PC-3 (cell line): ENCODE measurements at regions not wholly inside any gene's neighbourhood (a gene's known extent, or its start where the extent isn't known, plus 50 kb on each side); places are given as distances from the start of the nearest gene placed in this dataset.

Source experiments
- ATAC-seq: fragments of 200-7000 bp; cut with Tn5 transposase; 2 replicates; pipeline ENCODE4 v1.9.1; 2020; ENCODE audit warnings: mild to moderate bottlenecking, moderate library complexity
- BruUV-seq: library from RNA; stranded (reverse); fragments of 400-500 nt; replicated peaks from 2 replicates; lab custom pipeline; 2021; lab: Mats Ljungman, UMichigan
- CTCF ChIA-PET: fragments of 300-600 bp; sonication (Branson Sonifier 250); formaldehyde crosslinking; loops from one replicate; lab custom pipeline; 2022; ENCODE audit warnings: antibody characterized with exemption; lab: Charles Lee
- POLR2A ChIA-PET: fragments of 300-600 bp; sonication (Branson Sonifier 250); formaldehyde crosslinking; loops from one replicate; lab custom pipeline; 2022; ENCODE audit warnings: antibody characterized with exemption; ENCODE audit not compliant: unreplicated experiment; lab: Charles Lee
- DNase-seq: peaks from one replicate; pipeline ENCODE4 v3.0.0-alpha.2; 2015
- H2AFZ ChIP-seq: fragments of 300-600 bp; sonication (generic); 2 replicates; pipeline ENCODE4 v1.6.0; 2016; ENCODE audit warnings: antibody characterized with exemption, low read length
- H3F3A ChIP-seq: fragments of 300-600 bp; sonication (generic); one replicate; pipeline ENCODE4 v1.6.0; 2017; ENCODE audit warnings: antibody characterized with exemption, low read length, control low read depth, mild to moderate bottlenecking; ENCODE audit not compliant: unreplicated experiment
- H3K27ac ChIP-seq: fragments of 300-600 bp; sonication (generic); 2 replicates; pipeline ENCODE4 v1.5.1; 2016; ENCODE audit warnings: mild to moderate bottlenecking, low read length
- H3K27me3 ChIP-seq: fragments of 300-600 bp; sonication (generic); 2 replicates; pipeline ENCODE4 v1.6.1; 2016; ENCODE audit warnings: low read length, mixed read lengths
- H3K36me3 ChIP-seq: fragments of 300-600 bp; sonication (generic); 2 replicates; pipeline ENCODE4 v1.6.1; 2016; ENCODE audit warnings: low read depth, mixed run types, low read length, mixed read lengths
- H3K4me1 ChIP-seq: fragments of 300-600 bp; sonication (generic); 2 replicates; pipeline ENCODE4 v1.5.1; 2016; ENCODE audit warnings: low read length; ENCODE audit not compliant: insufficient read depth
- H3K4me2 ChIP-seq: fragments of 300-600 bp; sonication (generic); 2 replicates; pipeline ENCODE4 v1.6.0; 2016; ENCODE audit warnings: low read length
- H3K4me3 ChIP-seq: fragments of 300-600 bp; sonication (generic); 2 replicates; pipeline ENCODE4 v1.5.1; 2016; ENCODE audit warnings: mild to moderate bottlenecking, low read length, mixed read lengths
- H3K79me2 ChIP-seq: fragments of 300-600 bp; sonication (generic); 2 replicates; pipeline ENCODE4 v1.6.1; 2017; ENCODE audit warnings: low read length, mixed read lengths
- H3K9ac ChIP-seq: fragments of 300-600 bp; sonication (generic); 2 replicates; pipeline ENCODE4 v1.6.0; 2016; ENCODE audit warnings: mild to moderate bottlenecking, low read length
- H3K9me2 ChIP-seq: fragments of 300-600 bp; sonication (generic); replicated peaks from 2 replicates; pipeline ENCODE4 v1.6.1; 2016; ENCODE audit warnings: mixed run types, low read length, mixed read lengths
- H3K9me3 ChIP-seq: fragments of 300-600 bp; sonication (generic); 2 replicates; pipeline ENCODE4 v1.6.1; 2016; ENCODE audit warnings: low read length, mixed read lengths
- H4K20me1 ChIP-seq: fragments of 300-600 bp; sonication (generic); 2 replicates; pipeline ENCODE4 v1.6.1; 2016; ENCODE audit warnings: low read length, mixed read lengths
- CTCF ChIP-seq: fragments of 300-600 bp; sonication (generic); conservative IDR thresholded peaks from 2 replicates; pipeline ENCODE4 v1.5.1; 2017; ENCODE audit warnings: antibody characterized with exemption, low read depth, mild to moderate bottlenecking, low read length
- EZH2 ChIP-seq: fragments of 300-600 bp; sonication (generic); IDR thresholded peaks from one replicate; pipeline ENCODE4 v1.6.1; 2017; ENCODE audit warnings: antibody characterized with exemption, mild to moderate bottlenecking, low read length; ENCODE audit not compliant: unreplicated experiment
- EZH2phosphoT487 ChIP-seq: fragments of 300-600 bp; sonication (generic); IDR thresholded peaks from 2 replicates; pipeline ENCODE4 v1.6.1; 2018; ENCODE audit warnings: mild to moderate bottlenecking, antibody characterized with exemption, low read length, borderline replicate concordance
- intact Hi-C: fragments of 100-400 bp; cut with micrococcal nuclease; formaldehyde crosslinking; loops from 2 replicates; pipeline ENCODE4 v1.9.0; 2023

DNA sequence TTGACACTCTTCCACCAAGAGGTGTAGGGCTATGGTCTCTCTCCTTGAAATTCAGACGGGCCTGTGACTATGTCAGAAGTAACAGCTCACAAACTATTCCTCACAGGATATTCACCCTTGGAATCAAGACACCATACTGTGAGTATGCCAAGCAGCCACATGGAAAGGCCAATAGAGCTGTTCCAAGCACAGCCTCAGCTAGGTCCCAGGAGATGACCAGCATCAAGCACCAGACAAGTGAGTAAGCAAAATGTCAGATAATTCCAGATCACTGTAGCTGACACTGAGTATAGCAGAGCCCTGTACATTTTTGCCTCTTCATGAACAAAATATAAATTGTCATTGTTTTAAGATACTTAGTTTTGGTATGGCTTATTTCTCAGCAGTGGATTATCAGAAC lies 88.1 kb upstream of the KCND2 start:
- no peaks in the 10 kb centered on the region for H3K79me2 ChIP-seq
- ChIA-PET CTCF (interaction anchor here (0.6 kb wide), 2 partner anchors 111 to 376 kb away, joined by 4 read pairs; no protein-coding TSS in a partner anchor), POLR2A (no interaction called here)
- no peaks in the 10 kb centered on the region for H3K9me2 ChIP-seq
- no peaks in the 10 kb centered on the region for H3F3A ChIP-seq
- H4K20me1 ChIP-seq = no peaks in the 10 kb centered on the region
- no peaks in the 10 kb centered on the region for H3K4me1 ChIP-seq
- H3K36me3 ChIP-seq = no peaks in the 10 kb centered on the region
- ATAC-seq (no peak), DNase-seq (no peak)
- H3K9ac ChIP-seq = no peak overlapping the region
- no peak overlapping the region for H3K4me2 ChIP-seq
- H3K4me3 ChIP-seq = no peak overlapping the region
- BruUV-seq = no TSS peak
- H2AFZ ChIP-seq = no peak overlapping the region
- no peaks in the 10 kb centered on the region for H3K27me3 ChIP-seq
- no peaks in the 10 kb centered on the region for H3K9me3 ChIP-seq
- intact Hi-C loops = no loop called here
- TF ChIP-seq CTCF (no peak), EZH2 (no peak), EZH2phosphoT487 (no peak)
- H3K27ac ChIP-seq = no peak overlapping the region

DNA sequence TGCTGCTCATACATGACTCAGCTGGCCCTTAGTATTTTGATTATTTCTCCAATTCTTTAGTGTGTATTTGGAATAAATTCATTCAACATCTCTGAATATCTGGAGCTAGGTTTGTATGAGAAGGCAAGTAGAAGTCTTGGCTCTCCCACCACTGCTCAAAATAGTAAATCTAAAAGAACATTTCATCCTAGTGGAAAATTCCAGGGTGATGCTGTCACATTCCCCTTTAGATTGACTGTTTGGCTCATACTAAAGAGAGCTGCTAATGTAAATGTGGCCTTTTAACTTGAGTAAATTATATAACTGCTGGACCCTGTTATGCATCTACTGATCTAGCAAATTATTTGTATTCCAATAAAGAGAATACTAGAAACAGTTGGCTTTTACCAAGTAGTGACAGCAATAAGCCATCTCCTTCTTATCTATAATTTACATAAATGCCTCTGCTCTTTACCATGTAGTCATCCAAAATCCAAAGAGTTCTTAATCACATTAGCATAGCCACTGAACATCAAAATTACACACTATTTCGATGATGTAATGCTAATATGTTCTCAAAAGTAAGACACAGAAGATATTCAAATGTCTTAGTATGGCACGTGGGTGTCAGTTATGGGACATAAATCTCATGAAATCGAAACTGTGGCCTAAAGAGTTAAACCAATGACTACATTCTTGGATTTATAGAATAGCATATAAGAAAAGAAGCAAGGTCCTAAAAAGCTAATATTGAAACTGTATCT lies 86.9 kb upstream of the KCND2 start:
- Histone ChIP-seq H3F3A (no peaks in the 10 kb centered on the region), H3K9ac (no peak overlapping the region), H3K27me3 (no peaks in the 10 kb centered on the region), H3K9me3 (no peaks in the 10 kb centered on the region), H3K36me3 (no peaks in the 10 kb centered on the region), H3K4me2 (no peak overlapping the region), H3K4me1 (no peaks in the 10 kb centered on the region), H3K27ac (no peak overlapping the region), H3K79me2 (no peaks in the 10 kb centered on the region), H2AFZ (no peak overlapping the region), H3K4me3 (no peak overlapping the region), H3K9me2 (no peaks in the 10 kb centered on the region), H4K20me1 (no peaks in the 10 kb centered on the region)
- no peak for TF ChIP-seq CTCF
- TF ChIP-seq EZH2phosphoT487 = no peak
- TF ChIP-seq EZH2 = no peak
- CTCF ChIA-PET = no interaction called here
- ATAC-seq = no peak
- intact Hi-C loops = no loop called here
- POLR2A ChIA-PET = no interaction called here
- BruUV-seq = no TSS peak
- DNase-seq = no peak

DNA sequence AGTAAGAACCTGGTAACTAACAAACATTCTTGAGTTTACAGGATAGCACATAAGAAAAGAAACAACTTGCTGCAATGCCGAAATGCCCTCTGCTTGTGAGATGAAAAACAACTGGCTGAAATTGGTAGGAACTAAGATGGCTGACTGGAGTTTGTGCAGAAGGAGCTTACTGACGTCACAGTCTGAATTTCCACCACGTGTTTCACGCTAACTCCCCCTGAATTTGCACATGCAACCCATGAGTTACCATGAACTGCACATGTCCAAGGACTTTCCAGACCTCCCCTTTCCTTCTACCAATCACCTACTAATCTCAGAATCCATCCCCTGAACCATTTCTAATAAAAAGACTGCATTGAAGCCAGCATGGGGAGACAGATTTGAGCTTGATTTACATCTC lies 86.3 kb upstream of the KCND2 start:
- intact Hi-C loops = no loop called here
- H3K4me1 ChIP-seq = no peaks in the 10 kb centered on the region
- H3K27ac ChIP-seq = no peak overlapping the region
- H3K9ac ChIP-seq = no peak overlapping the region
- no peaks in the 10 kb centered on the region for H3F3A ChIP-seq
- no peaks in the 10 kb centered on the region for H4K20me1 ChIP-seq
- no peaks in the 10 kb centered on the region for H3K9me3 ChIP-seq
- no TSS peak for BruUV-seq
- DNase-seq = no peak
- CTCF ChIA-PET = no interaction called here
- H3K79me2 ChIP-seq = no peaks in the 10 kb centered on the region
- no peak for TF ChIP-seq EZH2
- no peak for TF ChIP-seq CTCF
- no peak for TF ChIP-seq EZH2phosphoT487
- H3K4me2 ChIP-seq = no peak overlapping the region
- no peak for ATAC-seq
- POLR2A ChIA-PET = no interaction called here
- H3K36me3 ChIP-seq = no peaks in the 10 kb centered on the region
- no peak overlapping the region for H2AFZ ChIP-seq
- H3K27me3 ChIP-seq = no peaks in the 10 kb centered on the region
- no peak overlapping the region for H3K4me3 ChIP-seq
- H3K9me2 ChIP-seq = no peaks in the 10 kb centered on the region
